ENCODE measurements at regions not wholly inside any gene's neighbourhood (a gene's known extent, or its start where the extent isn't known, plus 50 kb on each side); places are given as distances from the start of the nearest gene placed in this dataset.

- no peaks in the 10 kb centered on the region for H3K27me3 ChIP-seq (ENCODE audit: control insufficient read depth, insufficient read depth, low read length)
- H3K9ac ChIP-seq (ENCODE audit: low read depth, low read length) = no peak overlapping the region
- no peaks in the 10 kb centered on the region for H3K9me3 ChIP-seq (ENCODE audit: control insufficient read depth, insufficient read depth, low read length)
- no peak overlapping the region for H3K4me3 ChIP-seq (ENCODE audit: low read depth, low read length)
- no peaks in the 10 kb centered on the region for H3K36me3 ChIP-seq (ENCODE audit: control insufficient read depth, insufficient read depth, low read length)
- H3K4me1 ChIP-seq (ENCODE audit: control insufficient read depth, insufficient read depth, low read length) = no peaks in the 10 kb centered on the region
Observed at GRCh38 chr2:153133716-153134115, 344.8 kb downstream of the RPRM start.

GRCh38 chr2:153132418-153132817 lies 346.1 kb downstream of the RPRM start:
- no peaks in the 10 kb centered on the region for H3K27me3 ChIP-seq (ENCODE audit: control insufficient read depth, insufficient read depth, low read length)
- no peaks in the 10 kb centered on the region for H3K9me3 ChIP-seq (ENCODE audit: control insufficient read depth, insufficient read depth, low read length)
- no peaks in the 10 kb centered on the region for H3K4me1 ChIP-seq (ENCODE audit: control insufficient read depth, insufficient read depth, low read length)
- no peaks in the 10 kb centered on the region for H3K36me3 ChIP-seq (ENCODE audit: control insufficient read depth, insufficient read depth, low read length)
- H3K9ac ChIP-seq (ENCODE audit: low read depth, low read length) = no peak overlapping the region
- no peak overlapping the region for H3K4me3 ChIP-seq (ENCODE audit: low read depth, low read length)

- H3K27me3 ChIP-seq (ENCODE audit: control insufficient read depth, insufficient read depth, low read length) = no peaks in the 10 kb centered on the region
- no peaks in the 10 kb centered on the region for H3K4me1 ChIP-seq (ENCODE audit: control insufficient read depth, insufficient read depth, low read length)
- H3K4me3 ChIP-seq (ENCODE audit: low read depth, low read length) = no peak overlapping the region
- H3K36me3 ChIP-seq (ENCODE audit: control insufficient read depth, insufficient read depth, low read length) = no peaks in the 10 kb centered on the region
- no peaks in the 10 kb centered on the region for H3K9me3 ChIP-seq (ENCODE audit: control insufficient read depth, insufficient read depth, low read length)
- no peak overlapping the region for H3K9ac ChIP-seq (ENCODE audit: low read depth, low read length)
Observed at GRCh38 chr2:153115141-153115540, 363.4 kb downstream of the RPRM start.

- H3K27me3 ChIP-seq (ENCODE audit: control insufficient read depth, insufficient read depth, low read length) = no peaks in the 10 kb centered on the region
- H3K9ac ChIP-seq (ENCODE audit: low read depth, low read length) = no peak overlapping the region
- no peaks in the 10 kb centered on the region for H3K4me1 ChIP-seq (ENCODE audit: control insufficient read depth, insufficient read depth, low read length)
- H3K4me3 ChIP-seq (ENCODE audit: low read depth, low read length) = no peak overlapping the region
- no peaks in the 10 kb centered on the region for H3K36me3 ChIP-seq (ENCODE audit: control insufficient read depth, insufficient read depth, low read length)
- no peaks in the 10 kb centered on the region for H3K9me3 ChIP-seq (ENCODE audit: control insufficient read depth, insufficient read depth, low read length)
Observed at GRCh38 chr2:153110486-153110885, 368.1 kb downstream of the RPRM start.

- H3K4me1 ChIP-seq (ENCODE audit: control insufficient read depth, insufficient read depth, low read length) = no peaks in the 10 kb centered on the region
- no peaks in the 10 kb centered on the region for H3K36me3 ChIP-seq (ENCODE audit: control insufficient read depth, insufficient read depth, low read length)
- H3K27me3 ChIP-seq (ENCODE audit: control insufficient read depth, insufficient read depth, low read length) = no peaks in the 10 kb centered on the region
- H3K4me3 ChIP-seq (ENCODE audit: low read depth, low read length) = no peak overlapping the region
- no peak overlapping the region for H3K9ac ChIP-seq (ENCODE audit: low read depth, low read length)
- no peaks in the 10 kb centered on the region for H3K9me3 ChIP-seq (ENCODE audit: control insufficient read depth, insufficient read depth, low read length)
Observed at GRCh38 chr2:153109793-153110192, 368.8 kb downstream of the RPRM start.

GRCh38 chr2:153106802-153107477 lies 371.6 kb downstream of the RPRM start:
- Histone ChIP-seq H3K4me1 (ENCODE audit: control insufficient read depth, insufficient read depth, low read length) (no peaks in the 10 kb centered on the region), H3K4me3 (ENCODE audit: low read depth, low read length) (no peak overlapping the region), H3K36me3 (ENCODE audit: control insufficient read depth, insufficient read depth, low read length) (no peaks in the 10 kb centered on the region), H3K27me3 (ENCODE audit: control insufficient read depth, insufficient read depth, low read length) (no peaks in the 10 kb centered on the region), H3K9ac (ENCODE audit: low read depth, low read length) (no peak overlapping the region), H3K9me3 (ENCODE audit: control insufficient read depth, insufficient read depth, low read length) (no peaks in the 10 kb centered on the region)

- Histone ChIP-seq H3K9me3 (ENCODE audit: control insufficient read depth, insufficient read depth, low read length) (no peaks in the 10 kb centered on the region), H3K4me3 (ENCODE audit: low read depth, low read length) (no peak overlapping the region), H3K36me3 (ENCODE audit: control insufficient read depth, insufficient read depth, low read length) (no peaks in the 10 kb centered on the region), H3K27me3 (ENCODE audit: control insufficient read depth, insufficient read depth, low read length) (no peaks in the 10 kb centered on the region), H3K9ac (ENCODE audit: low read depth, low read length) (no peak overlapping the region), H3K4me1 (ENCODE audit: control insufficient read depth, insufficient read depth, low read length) (no peaks in the 10 kb centered on the region)
Observed at GRCh38 chr2:153105829-153106578, 372.6 kb downstream of the RPRM start.

- Histone ChIP-seq H3K36me3 (ENCODE audit: control insufficient read depth, insufficient read depth, low read length) (no peaks in the 10 kb centered on the region), H3K9me3 (ENCODE audit: control insufficient read depth, insufficient read depth, low read length) (no peaks in the 10 kb centered on the region)
Observed at GRCh38 chr2:153101187-153101586, 377.4 kb downstream of the RPRM start.

GRCh38 chr2:153100151-153100550 lies 378.4 kb downstream of the RPRM start:
- H3K27me3 ChIP-seq (ENCODE audit: control insufficient read depth, insufficient read depth, low read length) = no peaks in the 10 kb centered on the region

More at GRCh38 chr2:153101187-153101586, 377.4 kb downstream of the RPRM start:
- no peak overlapping the region for H3K9ac ChIP-seq (ENCODE audit: low read depth, low read length)
- H3K4me3 ChIP-seq (ENCODE audit: low read depth, low read length) = no peak overlapping the region
- H3K4me1 ChIP-seq (ENCODE audit: control insufficient read depth, insufficient read depth, low read length) = no peaks in the 10 kb centered on the region
- no peaks in the 10 kb centered on the region for H3K27me3 ChIP-seq (ENCODE audit: control insufficient read depth, insufficient read depth, low read length)

GRCh38 chr2:153098073-153098472 lies 379.7 kb downstream of the ARL6IP6 start:
- H3K4me3 ChIP-seq (ENCODE audit: low read depth, low read length) = no peak overlapping the region
- no peaks in the 10 kb centered on the region for H3K4me1 ChIP-seq (ENCODE audit: control insufficient read depth, insufficient read depth, low read length)
- no peaks in the 10 kb centered on the region for H3K9me3 ChIP-seq (ENCODE audit: control insufficient read depth, insufficient read depth, low read length)
- no peak overlapping the region for H3K9ac ChIP-seq (ENCODE audit: low read depth, low read length)
- no peaks in the 10 kb centered on the region for H3K36me3 ChIP-seq (ENCODE audit: control insufficient read depth, insufficient read depth, low read length)
- H3K27me3 ChIP-seq (ENCODE audit: control insufficient read depth, insufficient read depth, low read length) = no peaks in the 10 kb centered on the region

More at GRCh38 chr2:153100151-153100550, 378.4 kb downstream of the RPRM start:
- no peaks in the 10 kb centered on the region for H3K36me3 ChIP-seq (ENCODE audit: control insufficient read depth, insufficient read depth, low read length)
- H3K9ac ChIP-seq (ENCODE audit: low read depth, low read length) = no peak overlapping the region
- no peaks in the 10 kb centered on the region for H3K9me3 ChIP-seq (ENCODE audit: control insufficient read depth, insufficient read depth, low read length)
- no peak overlapping the region for H3K4me3 ChIP-seq (ENCODE audit: low read depth, low read length)
- H3K4me1 ChIP-seq (ENCODE audit: control insufficient read depth, insufficient read depth, low read length) = no peaks in the 10 kb centered on the region

- Histone ChIP-seq H3K4me1 (ENCODE audit: control insufficient read depth, insufficient read depth, low read length) (no peaks in the 10 kb centered on the region), H3K4me3 (ENCODE audit: low read depth, low read length) (no peak overlapping the region), H3K9me3 (ENCODE audit: control insufficient read depth, insufficient read depth, low read length) (no peaks in the 10 kb centered on the region), H3K9ac (ENCODE audit: low read depth, low read length) (no peak overlapping the region), H3K36me3 (ENCODE audit: control insufficient read depth, insufficient read depth, low read length) (no peaks in the 10 kb centered on the region), H3K27me3 (ENCODE audit: control insufficient read depth, insufficient read depth, low read length) (no peaks in the 10 kb centered on the region)
Observed at GRCh38 chr2:153096272-153096671, 377.9 kb downstream of the ARL6IP6 start.

- Histone ChIP-seq H3K4me1 (ENCODE audit: control insufficient read depth, insufficient read depth, low read length) (no peaks in the 10 kb centered on the region), H3K27me3 (ENCODE audit: control insufficient read depth, insufficient read depth, low read length) (no peaks in the 10 kb centered on the region), H3K4me3 (ENCODE audit: low read depth, low read length) (no peak overlapping the region), H3K9ac (ENCODE audit: low read depth, low read length) (no peak overlapping the region), H3K36me3 (ENCODE audit: control insufficient read depth, insufficient read depth, low read length) (no peaks in the 10 kb centered on the region), H3K9me3 (ENCODE audit: control insufficient read depth, insufficient read depth, low read length) (no peaks in the 10 kb centered on the region)
Observed at GRCh38 chr2:153091344-153091743, 372.9 kb downstream of the ARL6IP6 start.
